GM23338 (cell line): ENCODE measurements at regions not wholly inside any gene's neighbourhood (a gene's known extent, or its start where the extent isn't known, plus 50 kb on each side); places are given as distances from the start of the nearest gene placed in this dataset.

Experiments used
- ATAC-seq: fragments of 200-7000 bp; cut with Tn5 transposase; 3 replicates; pipeline ENCODE4 v1.9.1; 2020
- DNase-seq: peaks from one replicate; pipeline ENCODE4 v3.0.0-alpha.2; 2015; ENCODE audit warnings: low spot score
- H2AFZ ChIP-seq: fragments of 200-600 bp; sonication (generic); 2 replicates; pipeline ENCODE4 v1.8.0; 2016; ENCODE audit warnings: antibody characterized with exemption, mild to moderate bottlenecking, moderate library complexity
- H3F3A ChIP-seq: fragments of 200-600 bp; sonication (generic); replicated peaks from 2 replicates; pipeline ENCODE4 v1.8.0; 2017; ENCODE audit warnings: antibody characterized with exemption, mixed run types, low read depth
- H3K27ac ChIP-seq: fragments of 200-600 bp; sonication (generic); 2 replicates; pipeline ENCODE4 v1.6.1; 2016; ENCODE audit warnings: low read depth
- H3K27me3 ChIP-seq: fragments of 200-600 bp; sonication (generic); 2 replicates; pipeline ENCODE4 v1.8.0; 2016; ENCODE audit warnings: mild to moderate bottlenecking, mixed run types, moderate library complexity; ENCODE audit not compliant: insufficient read depth
- H3K36me3 ChIP-seq: fragments of 200-600 bp; sonication (generic); 2 replicates; pipeline ENCODE4 v1.8.0; 2016; ENCODE audit warnings: mild to moderate bottlenecking; ENCODE audit not compliant: insufficient read depth
- H3K4me1 ChIP-seq: fragments of 200-600 bp; sonication (generic); 2 replicates; pipeline ENCODE4 v1.8.0; 2016; ENCODE audit warnings: mild to moderate bottlenecking, moderate library complexity; ENCODE audit not compliant: insufficient read depth
- H3K4me2 ChIP-seq: fragments of 200-600 bp; sonication (generic); 2 replicates; pipeline ENCODE4 v1.7.1; 2017; ENCODE audit warnings: mixed run types
- H3K4me3 ChIP-seq: fragments of 200-600 bp; sonication (generic); 2 replicates; pipeline ENCODE4 v1.6.1; 2016; ENCODE audit warnings: mixed run types
- H3K79me2 ChIP-seq: fragments of 200-600 bp; sonication (generic); replicated peaks from 2 replicates; pipeline ENCODE4 v1.8.0; 2017; ENCODE audit warnings: mild to moderate bottlenecking; ENCODE audit not compliant: insufficient read depth
- H3K9me2 ChIP-seq: fragments of 200-600 bp; sonication (generic); 2 replicates; pipeline ENCODE4 v1.8.0; 2017; ENCODE audit not compliant: insufficient read depth
- H4K20me1 ChIP-seq: fragments of 200-600 bp; sonication (generic); replicated peaks from 2 replicates; pipeline ENCODE4 v1.8.0; 2017; ENCODE audit warnings: mild to moderate bottlenecking; ENCODE audit not compliant: insufficient read depth
- H3K27ac Mint-ChIP-seq: 2 replicates; pipeline ENCODE4 v1.8.0; 2020; ENCODE audit warnings: inconsistent platforms, mild to moderate bottlenecking, moderate library complexity, mixed read lengths
- H3K27me3 Mint-ChIP-seq: 3 replicates; pipeline ENCODE4 v1.8.0; 2022; ENCODE audit warnings: low read depth, mild to moderate bottlenecking, moderate library complexity, mixed read lengths, inconsistent platforms; ENCODE audit not compliant: insufficient read depth, poor library complexity
- H3K36me3 Mint-ChIP-seq: 3 replicates; pipeline ENCODE4 v1.8.0; 2021; ENCODE audit warnings: low read depth, mild to moderate bottlenecking, inconsistent platforms, moderate library complexity, mixed read lengths
- H3K4me1 Mint-ChIP-seq: 3 replicates; pipeline ENCODE4 v1.8.0; 2020; ENCODE audit warnings: mild to moderate bottlenecking, inconsistent platforms, mixed read lengths
- H3K4me3 Mint-ChIP-seq: 3 replicates; pipeline ENCODE4 v1.8.0; 2021; ENCODE audit warnings: moderate library complexity, mild to moderate bottlenecking, inconsistent platforms, mixed read lengths
- H3K9me3 Mint-ChIP-seq: 3 replicates; pipeline ENCODE4 v1.8.0; 2020; ENCODE audit warnings: moderate library complexity, mild to moderate bottlenecking, inconsistent platforms, mixed read lengths
- CREB1 ChIP-seq: fragments of 250-450 bp; sonication (Bioruptor Pico); IDR thresholded peaks from 2 replicates; pipeline ENCODE4 v1.5.0; 2020; ENCODE audit warnings: low read depth, mild to moderate bottlenecking, moderate library complexity
- CTCF ChIP-seq, 2 experiments: fragments of 200-600 bp in 1 of 2; sonication (generic) in 1 of 2; conservative IDR thresholded peaks; 2 replicates each; pipeline versions ENCODE4 v1.5.1 to v1.6.1; 2016 to 2017; ENCODE audit warnings: antibody characterized with exemption in 2 of 2, low read depth in 2 of 2, mild to moderate bottlenecking in 2 of 2, moderate library complexity in 1 of 2
- ETS1 ChIP-seq: IDR thresholded peaks from 2 replicates; pipeline ENCODE4 v1.6.1; 2016; ENCODE audit warnings: antibody characterized with exemption
- EZH2phosphoT487 ChIP-seq: fragments of 200-600 bp; sonication (generic); IDR thresholded peaks from one replicate; pipeline ENCODE4 v1.8.1; 2018; ENCODE audit warnings: antibody characterized with exemption; ENCODE audit not compliant: unreplicated experiment
- JUNB ChIP-seq: IDR thresholded peaks from one replicate; pipeline ENCODE4 v1.6.1; 2016; ENCODE audit warnings: antibody characterized with exemption; ENCODE audit not compliant: unreplicated experiment
- NANOG ChIP-seq: IDR thresholded peaks from 2 replicates; pipeline ENCODE4 v1.6.1; 2016; ENCODE audit warnings: antibody characterized with exemption, borderline replicate concordance
- POLR2AphosphoS5 ChIP-seq: IDR thresholded peaks from 2 replicates; pipeline ENCODE4 v1.6.1; 2016; ENCODE audit warnings: antibody characterized with exemption, low read depth
- REST ChIP-seq: IDR thresholded peaks from one replicate; pipeline ENCODE4 v1.6.1; 2018; ENCODE audit warnings: antibody characterized with exemption; ENCODE audit not compliant: unreplicated experiment
- STAT1 ChIP-seq: IDR thresholded peaks from one replicate; pipeline ENCODE4 v1.6.1; 2016; ENCODE audit warnings: antibody characterized with exemption; ENCODE audit not compliant: unreplicated experiment
- ZNF114 ChIP-seq: fragments of 250-450 bp; sonication (Bioruptor Pico); IDR thresholded peaks from 2 replicates; pipeline ENCODE4 v1.5.0; 2020; ENCODE audit warnings: mild to moderate bottlenecking, moderate library complexity
- ZNF331 ChIP-seq: fragments of 250-450 bp; sonication (Bioruptor Pico); IDR thresholded peaks from 2 replicates; pipeline ENCODE4 v1.5.0; 2020; ENCODE audit warnings: low read depth, mild to moderate bottlenecking, moderate library complexity
- TF ChIP-seq, protein P1 (sequence below): fragments of 250-450 bp; sonication (Bioruptor Pico); IDR thresholded peaks from 2 replicates; pipeline ENCODE4 v1.5.0; 2020; ENCODE audit warnings: mild to moderate bottlenecking, moderate library complexity

DNA sequence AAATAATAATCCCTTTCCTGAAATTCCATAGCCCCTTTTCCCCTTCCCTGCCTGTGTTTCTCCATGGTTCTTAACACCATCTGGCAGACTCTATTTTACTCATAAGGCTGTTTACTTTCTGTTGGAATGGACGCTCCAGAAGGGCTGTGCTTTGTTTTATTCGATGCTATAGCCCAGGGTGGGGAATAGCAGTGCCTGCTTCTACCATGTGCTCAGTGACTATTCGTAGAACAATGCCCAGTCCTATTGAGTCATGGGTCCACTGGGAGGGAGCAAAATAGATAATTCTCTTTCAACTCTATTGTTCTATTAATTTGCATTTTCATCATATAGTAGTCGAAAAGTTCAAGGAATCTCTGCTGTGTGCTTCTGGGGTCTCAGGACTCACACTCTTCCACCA, 565.1 kb downstream of the C6orf118 start:
- H3F3A ChIP-seq: no peaks in the 10 kb centered on the region
- ATAC-seq: no peak
- no peak for DNase-seq

More for the DNA sequence above, 565.1 kb downstream of the C6orf118 start:
- Histone ChIP-seq H3K9me2 (peaks cover 7% of the 10 kb centered on the region), H3K27ac (no peak overlapping the region), H3K4me2 (no peak overlapping the region), H4K20me1 (no peaks in the 10 kb centered on the region), H3K27me3 (no peaks in the 10 kb centered on the region), H3K4me3 (no peak overlapping the region), H2AFZ (no peak overlapping the region), H3K36me3 (no peaks in the 10 kb centered on the region), H3K4me1 (no peaks in the 10 kb centered on the region), H3K79me2 (no peaks in the 10 kb centered on the region)
- H3K27me3 Mint-ChIP-seq: peaks cover 5% of the 10 kb centered on the region
- peaks cover 11% of the 10 kb centered on the region; the same call in 1 of the 3 replicates for H3K36me3 Mint-ChIP-seq
- TF ChIP-seq ZNF331 (CRISPR knock-in tag) (no peak), EZH2phosphoT487 (no peak), NANOG (no peak), CREB1 (CRISPR knock-in tag) (no peak), CTCF (conservative IDR thresholded peaks at IDR 0.05; ENCODE audit: low read depth in 2 of 2) (no peak), ETS1 (no peak), JUNB (no peak), REST (no peak), STAT1 (no peak), ZNF114 (CRISPR knock-in tag) (no peak), POLR2AphosphoS5 (no peak)
- TF ChIP-seq, protein P1, sequence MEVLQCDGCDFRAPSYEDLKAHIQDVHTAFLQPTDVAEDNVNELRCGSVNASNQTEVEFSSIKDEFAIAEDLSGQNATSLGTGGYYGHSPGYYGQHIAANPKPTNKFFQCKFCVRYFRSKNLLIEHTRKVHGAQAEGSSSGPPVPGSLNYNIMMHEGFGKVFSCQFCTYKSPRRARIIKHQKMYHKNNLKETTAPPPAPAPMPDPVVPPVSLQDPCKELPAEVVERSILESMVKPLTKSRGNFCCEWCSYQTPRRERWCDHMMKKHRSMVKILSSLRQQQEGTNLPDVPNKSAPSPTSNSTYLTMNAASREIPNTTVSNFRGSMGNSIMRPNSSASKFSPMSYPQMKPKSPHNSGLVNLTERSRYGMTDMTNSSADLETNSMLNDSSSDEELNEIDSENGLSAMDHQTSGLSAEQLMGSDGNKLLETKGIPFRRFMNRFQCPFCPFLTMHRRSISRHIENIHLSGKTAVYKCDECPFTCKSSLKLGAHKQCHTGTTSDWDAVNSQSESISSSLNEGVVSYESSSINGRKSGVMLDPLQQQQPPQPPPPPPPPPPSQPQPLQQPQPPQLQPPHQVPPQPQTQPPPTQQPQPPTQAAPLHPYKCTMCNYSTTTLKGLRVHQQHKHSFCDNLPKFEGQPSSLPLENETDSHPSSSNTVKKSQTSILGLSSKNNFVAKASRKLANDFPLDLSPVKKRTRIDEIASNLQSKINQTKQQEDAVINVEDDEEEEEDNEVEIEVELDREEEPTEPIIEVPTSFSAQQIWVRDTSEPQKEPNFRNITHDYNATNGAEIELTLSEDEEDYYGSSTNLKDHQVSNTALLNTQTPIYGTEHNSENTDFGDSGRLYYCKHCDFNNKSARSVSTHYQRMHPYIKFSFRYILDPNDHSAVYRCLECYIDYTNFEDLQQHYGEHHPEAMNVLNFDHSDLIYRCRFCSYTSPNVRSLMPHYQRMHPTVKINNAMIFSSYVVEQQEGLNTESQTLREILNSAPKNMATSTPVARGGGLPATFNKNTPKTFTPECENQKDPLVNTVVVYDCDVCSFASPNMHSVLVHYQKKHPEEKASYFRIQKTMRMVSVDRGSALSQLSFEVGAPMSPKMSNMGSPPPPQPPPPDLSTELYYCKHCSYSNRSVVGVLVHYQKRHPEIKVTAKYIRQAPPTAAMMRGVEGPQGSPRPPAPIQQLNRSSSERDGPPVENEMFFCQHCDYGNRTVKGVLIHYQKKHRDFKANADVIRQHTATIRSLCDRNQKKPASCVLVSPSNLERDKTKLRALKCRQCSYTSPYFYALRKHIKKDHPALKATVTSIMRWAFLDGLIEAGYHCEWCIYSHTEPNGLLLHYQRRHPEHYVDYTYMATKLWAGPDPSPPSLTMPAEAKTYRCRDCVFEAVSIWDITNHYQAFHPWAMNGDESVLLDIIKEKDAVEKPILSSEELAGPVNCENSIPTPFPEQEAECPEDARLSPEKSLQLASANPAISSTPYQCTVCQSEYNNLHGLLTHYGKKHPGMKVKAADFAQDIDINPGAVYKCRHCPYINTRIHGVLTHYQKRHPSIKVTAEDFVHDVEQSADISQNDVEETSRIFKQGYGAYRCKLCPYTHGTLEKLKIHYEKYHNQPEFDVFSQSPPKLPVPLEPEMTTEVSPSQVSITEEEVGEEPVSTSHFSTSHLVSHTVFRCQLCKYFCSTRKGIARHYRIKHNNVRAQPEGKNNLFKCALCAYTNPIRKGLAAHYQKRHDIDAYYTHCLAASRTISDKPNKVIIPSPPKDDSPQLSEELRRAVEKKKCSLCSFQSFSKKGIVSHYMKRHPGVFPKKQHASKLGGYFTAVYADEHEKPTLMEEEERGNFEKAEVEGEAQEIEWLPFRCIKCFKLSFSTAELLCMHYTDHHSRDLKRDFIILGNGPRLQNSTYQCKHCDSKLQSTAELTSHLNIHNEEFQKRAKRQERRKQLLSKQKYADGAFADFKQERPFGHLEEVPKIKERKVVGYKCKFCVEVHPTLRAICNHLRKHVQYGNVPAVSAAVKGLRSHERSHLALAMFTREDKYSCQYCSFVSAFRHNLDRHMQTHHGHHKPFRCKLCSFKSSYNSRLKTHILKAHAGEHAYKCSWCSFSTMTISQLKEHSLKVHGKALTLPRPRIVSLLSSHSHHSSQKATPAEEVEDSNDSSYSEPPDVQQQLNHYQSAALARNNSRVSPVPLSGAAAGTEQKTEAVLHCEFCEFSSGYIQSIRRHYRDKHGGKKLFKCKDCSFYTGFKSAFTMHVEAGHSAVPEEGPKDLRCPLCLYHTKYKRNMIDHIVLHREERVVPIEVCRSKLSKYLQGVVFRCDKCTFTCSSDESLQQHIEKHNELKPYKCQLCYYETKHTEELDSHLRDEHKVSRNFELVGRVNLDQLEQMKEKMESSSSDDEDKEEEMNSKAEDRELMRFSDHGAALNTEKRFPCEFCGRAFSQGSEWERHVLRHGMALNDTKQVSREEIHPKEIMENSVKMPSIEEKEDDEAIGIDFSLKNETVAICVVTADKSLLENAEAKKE: no peak
- no peak overlapping the region for H3K27ac Mint-ChIP-seq
- peaks cover 23% of the 10 kb centered on the region for H3K9me3 Mint-ChIP-seq
- H3K4me3 Mint-ChIP-seq: no peak overlapping the region
- H3K4me1 Mint-ChIP-seq: no peaks in the 10 kb centered on the region
